ENCODE measurements at regions not wholly inside any gene's neighbourhood (a gene's known extent, or its start where the extent isn't known, plus 50 kb on each side); places are given as distances from the start of the nearest gene placed in this dataset.

DNA sequence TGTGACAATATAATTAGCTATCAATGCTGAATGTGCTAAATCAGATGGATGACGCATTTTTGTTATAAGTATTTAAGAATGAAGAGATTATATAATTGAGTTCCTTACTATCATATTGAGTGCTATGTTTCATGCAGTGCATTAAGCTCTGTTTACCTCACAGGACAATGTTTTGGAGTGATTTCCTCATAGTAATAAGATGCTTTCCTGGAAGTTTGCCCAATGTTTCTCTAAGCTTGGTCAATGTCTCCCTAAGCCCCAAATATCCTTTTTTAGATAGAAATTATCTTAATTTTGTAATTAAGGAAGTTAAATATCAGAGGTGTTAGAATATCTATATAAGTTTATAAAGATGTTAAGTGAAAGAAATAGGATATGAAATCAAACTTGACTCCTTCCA, 489.6 kb downstream of the MMUT start:
- H2BK12ac ChIP-seq (ENCODE audit: insufficient read length, low read depth, low read length): no peak overlapping the region
- H2BK20ac ChIP-seq (ENCODE audit: low read depth, low read length, poor library complexity, severe bottlenecking): no peak overlapping the region
- H3K79me1 ChIP-seq (ENCODE audit: insufficient read depth, low read depth, low read length, poor library complexity, severe bottlenecking): no peaks in the 10 kb centered on the region
- Mint-ChIP-seq H3K4me3 (no peak overlapping the region), H3K27ac (no peak overlapping the region), H3K4me1 (no peaks in the 10 kb centered on the region), H3K9me3 (no peaks in the 10 kb centered on the region), H3K36me3 (ENCODE audit: insufficient read depth in 1 of 3, low read depth in 3 of 3) (no peaks in the 10 kb centered on the region), H3K27me3 (ENCODE audit: low read depth) (no peaks in the 10 kb centered on the region)
- no peaks in the 10 kb centered on the region for H3K27me3 ChIP-seq (ENCODE audit: insufficient read depth, low read length)
- H4K8ac ChIP-seq (replicated peaks; ENCODE audit: insufficient read length, low read depth, low read length): no peak overlapping the region
- H3K79me2 ChIP-seq (ENCODE audit: insufficient read depth, low read length): no peaks in the 10 kb centered on the region
- H3K27ac ChIP-seq (ENCODE audit: insufficient read length, low read depth, low read length): no peak overlapping the region
- H3T11ph ChIP-seq (ENCODE audit: low read length): no peak overlapping the region
- H3K4ac ChIP-seq (ENCODE audit: low read depth, low read length): no peak overlapping the region
- no peak overlapping the region for H2AK5ac ChIP-seq (ENCODE audit: insufficient read length, low read length)
- H3K9me3 ChIP-seq (ENCODE audit: control insufficient read depth, low read depth, low read length): no peaks in the 10 kb centered on the region
- no peak overlapping the region for H3K18ac ChIP-seq (ENCODE audit: insufficient read length, low read depth, low read length)
- H2BK5ac ChIP-seq (ENCODE audit: insufficient read length, low read length): no peak overlapping the region
- TF ChIP-seq, protein P1, sequence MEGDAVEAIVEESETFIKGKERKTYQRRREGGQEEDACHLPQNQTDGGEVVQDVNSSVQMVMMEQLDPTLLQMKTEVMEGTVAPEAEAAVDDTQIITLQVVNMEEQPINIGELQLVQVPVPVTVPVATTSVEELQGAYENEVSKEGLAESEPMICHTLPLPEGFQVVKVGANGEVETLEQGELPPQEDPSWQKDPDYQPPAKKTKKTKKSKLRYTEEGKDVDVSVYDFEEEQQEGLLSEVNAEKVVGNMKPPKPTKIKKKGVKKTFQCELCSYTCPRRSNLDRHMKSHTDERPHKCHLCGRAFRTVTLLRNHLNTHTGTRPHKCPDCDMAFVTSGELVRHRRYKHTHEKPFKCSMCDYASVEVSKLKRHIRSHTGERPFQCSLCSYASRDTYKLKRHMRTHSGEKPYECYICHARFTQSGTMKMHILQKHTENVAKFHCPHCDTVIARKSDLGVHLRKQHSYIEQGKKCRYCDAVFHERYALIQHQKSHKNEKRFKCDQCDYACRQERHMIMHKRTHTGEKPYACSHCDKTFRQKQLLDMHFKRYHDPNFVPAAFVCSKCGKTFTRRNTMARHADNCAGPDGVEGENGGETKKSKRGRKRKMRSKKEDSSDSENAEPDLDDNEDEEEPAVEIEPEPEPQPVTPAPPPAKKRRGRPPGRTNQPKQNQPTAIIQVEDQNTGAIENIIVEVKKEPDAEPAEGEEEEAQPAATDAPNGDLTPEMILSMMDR (conservative IDR thresholded peaks at IDR 0.05): no peak
- no peak for DNase-seq
- H3K14ac ChIP-seq (ENCODE audit: insufficient read depth, low read length): no peak overlapping the region
- no peaks in the 10 kb centered on the region for H3K4me1 ChIP-seq (ENCODE audit: insufficient read depth, low read length)
- H4K5ac ChIP-seq (ENCODE audit: insufficient read length, low read depth, low read length): no peak overlapping the region
- no CpG with 5 or more reads among the region's 1 CpG for WGBS (ENCODE audit: extremely low coverage, insufficient read length, low lambda C conversion rate)
- H4K91ac ChIP-seq (ENCODE audit: insufficient read length, low read depth, low read length): no peak overlapping the region
- H3K9ac ChIP-seq (ENCODE audit: extremely low read depth, insufficient read length, low read length): no peak overlapping the region
- no peak overlapping the region for H3K4me2 ChIP-seq (ENCODE audit: insufficient read depth, insufficient read length, low read length)
- no peak overlapping the region for H3K56ac ChIP-seq (ENCODE audit: insufficient read length, low read depth, low read length)
- H3K23me2 ChIP-seq (ENCODE audit: insufficient read length, low read depth, low read length, poor library complexity, severe bottlenecking): no peaks in the 10 kb centered on the region
- no peak overlapping the region for H2BK15ac ChIP-seq (ENCODE audit: low read depth, low read length)
- H3K23ac ChIP-seq (ENCODE audit: insufficient read length, low read depth, low read length): no peak overlapping the region
- H2BK120ac ChIP-seq (ENCODE audit: low read depth, low read length, poor library complexity, severe bottlenecking): no peak overlapping the region
- H2AFZ ChIP-seq (ENCODE audit: low read length): no peak overlapping the region
- H4K20me1 ChIP-seq (ENCODE audit: control insufficient read depth, insufficient read depth, insufficient read length): no peaks in the 10 kb centered on the region

All from H9 (cell line).